ENCODE measurements at regions not wholly inside any gene's neighbourhood (a gene's known extent, or its start where the extent isn't known, plus 50 kb on each side); places are given as distances from the start of the nearest gene placed in this dataset.

DNA sequence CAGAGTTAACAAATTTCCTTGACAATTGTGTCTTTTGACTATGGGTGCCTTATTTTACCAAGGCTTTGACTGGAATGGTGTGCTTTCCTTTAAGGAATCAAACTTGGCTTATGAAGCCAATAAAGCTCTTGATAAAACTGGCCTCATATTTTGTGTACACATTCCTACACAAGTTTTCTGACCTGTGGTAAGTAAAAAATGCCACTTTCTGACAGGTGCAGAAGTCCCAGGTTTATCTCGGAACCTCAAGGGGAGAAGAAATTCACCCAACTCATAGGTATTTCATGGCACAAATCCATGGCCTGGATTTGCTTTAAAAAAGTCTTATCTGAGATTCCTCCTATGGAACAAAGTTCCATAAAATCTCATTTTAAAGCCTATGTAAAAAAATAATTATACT, 880.6 kb upstream of the LRATD1 start:
- no peak for DNase-seq
- Mint-ChIP-seq H3K9me3 (peaks cover 35% of the 10 kb centered on the region), H3K36me3 (ENCODE audit: low read depth) (no peaks in the 10 kb centered on the region), H3K27ac (no peak overlapping the region), H3K4me3 (no peak overlapping the region), H3K4me1 (ENCODE audit: low read depth) (no peaks in the 10 kb centered on the region), H3K27me3 (ENCODE audit: insufficient read depth) (no peaks in the 10 kb centered on the region)
- TF ChIP-seq, protein P1, sequence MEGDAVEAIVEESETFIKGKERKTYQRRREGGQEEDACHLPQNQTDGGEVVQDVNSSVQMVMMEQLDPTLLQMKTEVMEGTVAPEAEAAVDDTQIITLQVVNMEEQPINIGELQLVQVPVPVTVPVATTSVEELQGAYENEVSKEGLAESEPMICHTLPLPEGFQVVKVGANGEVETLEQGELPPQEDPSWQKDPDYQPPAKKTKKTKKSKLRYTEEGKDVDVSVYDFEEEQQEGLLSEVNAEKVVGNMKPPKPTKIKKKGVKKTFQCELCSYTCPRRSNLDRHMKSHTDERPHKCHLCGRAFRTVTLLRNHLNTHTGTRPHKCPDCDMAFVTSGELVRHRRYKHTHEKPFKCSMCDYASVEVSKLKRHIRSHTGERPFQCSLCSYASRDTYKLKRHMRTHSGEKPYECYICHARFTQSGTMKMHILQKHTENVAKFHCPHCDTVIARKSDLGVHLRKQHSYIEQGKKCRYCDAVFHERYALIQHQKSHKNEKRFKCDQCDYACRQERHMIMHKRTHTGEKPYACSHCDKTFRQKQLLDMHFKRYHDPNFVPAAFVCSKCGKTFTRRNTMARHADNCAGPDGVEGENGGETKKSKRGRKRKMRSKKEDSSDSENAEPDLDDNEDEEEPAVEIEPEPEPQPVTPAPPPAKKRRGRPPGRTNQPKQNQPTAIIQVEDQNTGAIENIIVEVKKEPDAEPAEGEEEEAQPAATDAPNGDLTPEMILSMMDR (IDR thresholded peaks at IDR 0.05), result no peak

DNA sequence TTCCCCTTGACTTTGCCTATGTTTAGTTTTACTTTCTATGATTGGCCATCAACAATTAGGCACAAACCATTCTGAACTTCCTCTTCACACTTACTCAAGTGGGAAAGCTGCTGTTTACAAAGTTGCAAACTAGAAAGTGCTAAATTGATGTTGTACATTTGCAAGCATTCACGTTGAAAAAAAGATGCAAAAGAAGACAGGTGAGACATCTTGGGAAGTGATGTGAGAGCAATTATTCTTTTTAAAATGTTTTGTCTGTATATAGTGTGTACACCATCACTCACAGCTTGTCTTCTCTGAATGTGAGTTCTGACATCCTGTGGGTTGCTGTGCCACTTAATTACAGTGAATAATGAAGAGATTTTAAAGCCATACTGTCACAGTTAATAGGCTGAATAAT, 874.1 kb upstream of the LRATD1 start:
- Mint-ChIP-seq H3K27ac (no peak overlapping the region), H3K9me3 (peaks cover 32% of the 10 kb centered on the region), H3K4me1 (ENCODE audit: low read depth) (no peaks in the 10 kb centered on the region), H3K4me3 (no peak overlapping the region), H3K27me3 (ENCODE audit: insufficient read depth) (no peaks in the 10 kb centered on the region), H3K36me3 (ENCODE audit: low read depth) (peaks cover 6% of the 10 kb centered on the region)
- DNase-seq, result no peak
- TF ChIP-seq, protein P1 (IDR thresholded peaks at IDR 0.05), result no peak

DNA sequence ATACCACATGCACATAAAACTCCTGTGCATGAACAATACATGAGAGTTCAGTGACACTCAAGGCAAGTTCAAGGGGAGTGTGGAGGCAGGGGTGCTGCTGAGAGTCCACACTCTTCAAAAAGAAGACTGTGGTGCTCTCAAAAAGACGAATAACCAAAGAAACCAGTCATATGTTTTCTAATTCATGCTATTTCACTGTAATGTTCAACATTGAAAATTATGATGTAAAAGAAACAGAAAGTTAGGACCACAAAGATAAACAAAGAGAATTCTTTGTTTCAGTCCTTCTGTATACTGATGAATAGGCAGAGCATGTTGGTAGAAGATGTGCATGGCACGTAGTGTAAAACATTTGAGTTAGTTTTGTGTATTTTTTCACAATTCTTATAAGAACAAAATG, 864.2 kb upstream of the LRATD1 start:
- H3K9me3 Mint-ChIP-seq, result peaks cover 35% of the 10 kb centered on the region
- no peaks in the 10 kb centered on the region for H3K4me1 Mint-ChIP-seq (ENCODE audit: low read depth)
- no peaks in the 10 kb centered on the region for H3K27me3 Mint-ChIP-seq (ENCODE audit: insufficient read depth)
- H3K27ac Mint-ChIP-seq, result no peak overlapping the region
- TF ChIP-seq, protein P1 (IDR thresholded peaks at IDR 0.05), result no peak
- DNase-seq, result no peak
- no peak overlapping the region for H3K4me3 Mint-ChIP-seq
- no peaks in the 10 kb centered on the region for H3K36me3 Mint-ChIP-seq (ENCODE audit: low read depth)

DNA sequence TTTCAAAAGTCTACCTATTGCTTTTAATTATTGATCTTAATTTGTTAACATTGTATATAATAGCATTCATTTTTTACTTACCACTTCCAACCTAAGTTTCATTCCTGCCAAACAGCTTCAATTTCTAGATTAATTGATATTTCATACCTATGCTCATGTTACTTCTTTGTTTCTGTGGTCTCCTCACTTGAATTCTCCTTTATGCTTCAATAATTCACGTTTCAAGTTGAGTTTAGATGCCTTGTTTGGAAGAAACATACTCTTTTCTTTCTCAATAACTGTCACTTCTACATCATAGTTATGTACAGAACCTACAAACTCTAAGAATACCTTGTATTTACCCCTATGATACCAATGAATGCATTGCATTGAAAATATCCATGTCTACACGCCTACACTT, 862.2 kb upstream of the LRATD1 start:
- Mint-ChIP-seq H3K27ac (no peak overlapping the region), H3K27me3 (ENCODE audit: insufficient read depth) (no peaks in the 10 kb centered on the region), H3K4me3 (no peak overlapping the region), H3K9me3 (peaks cover 40% of the 10 kb centered on the region), H3K36me3 (ENCODE audit: low read depth) (no peaks in the 10 kb centered on the region), H3K4me1 (ENCODE audit: low read depth) (no peaks in the 10 kb centered on the region)
- no peak for DNase-seq
- TF ChIP-seq, protein P1 (IDR thresholded peaks at IDR 0.05), result no peak

DNA sequence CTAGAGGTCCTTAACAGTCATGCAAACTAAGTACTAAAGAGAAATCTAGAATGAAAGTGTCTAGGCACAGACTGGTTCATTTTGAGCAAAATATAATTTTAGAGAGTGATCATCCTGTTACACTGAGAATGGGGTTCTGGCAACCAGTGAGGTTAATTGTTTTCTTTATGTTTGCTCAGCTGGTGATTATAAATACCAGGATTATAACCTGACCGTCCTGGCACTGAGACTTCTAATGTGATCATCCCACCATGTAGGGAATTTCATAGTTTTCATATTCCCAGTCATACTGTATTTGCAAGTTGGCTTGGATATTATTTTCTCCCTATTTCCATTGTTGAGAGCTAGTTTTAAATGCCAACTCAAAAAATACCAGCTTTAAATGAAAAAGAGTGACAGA, 852.5 kb upstream of the LRATD1 start:
- H3K27ac Mint-ChIP-seq, result no peak overlapping the region
- H3K27me3 Mint-ChIP-seq (ENCODE audit: insufficient read depth), result no peaks in the 10 kb centered on the region
- H3K9me3 Mint-ChIP-seq, result peaks cover 32% of the 10 kb centered on the region
- no peak overlapping the region for H3K4me3 Mint-ChIP-seq
- TF ChIP-seq, protein P1 (IDR thresholded peaks at IDR 0.05), result no peak
- DNase-seq, result no peak
- H3K4me1 Mint-ChIP-seq (ENCODE audit: low read depth), result no peaks in the 10 kb centered on the region
- H3K36me3 Mint-ChIP-seq (ENCODE audit: low read depth), result no peaks in the 10 kb centered on the region

DNA sequence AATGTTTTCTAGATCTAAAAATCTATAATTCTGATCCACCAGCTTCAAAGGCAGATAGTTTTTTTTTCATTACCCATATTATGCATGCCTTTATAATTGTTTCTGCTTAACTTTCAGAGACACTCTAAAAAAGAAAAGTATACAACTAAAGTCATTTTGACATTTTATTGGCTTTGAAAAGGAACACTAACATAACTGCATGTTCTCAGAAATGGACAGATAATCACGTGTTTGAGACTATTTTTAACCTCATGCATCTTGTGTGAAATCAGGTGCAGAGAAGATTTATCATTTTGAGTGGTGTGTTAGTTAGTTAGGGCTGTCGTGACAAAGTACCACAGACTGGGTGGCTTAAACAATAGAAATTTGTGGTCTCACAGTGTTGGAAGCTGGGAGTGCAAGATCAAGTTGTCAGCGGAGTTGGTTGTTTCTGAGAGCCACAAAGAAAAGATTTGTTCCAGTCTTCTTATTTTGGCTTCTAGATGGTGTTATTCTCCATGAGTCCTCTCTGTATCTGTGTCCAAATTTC, 841.4 kb upstream of the LRATD1 start:
- no peak for DNase-seq
- Mint-ChIP-seq H3K4me1 (ENCODE audit: low read depth) (no peaks in the 10 kb centered on the region), H3K27ac (no peak overlapping the region), H3K4me3 (no peak overlapping the region), H3K9me3 (peaks cover 36% of the 10 kb centered on the region), H3K36me3 (ENCODE audit: low read depth) (no peaks in the 10 kb centered on the region; the same call in 1 of the 2 replicates), H3K27me3 (ENCODE audit: insufficient read depth) (no peaks in the 10 kb centered on the region)
- TF ChIP-seq, protein P1 (IDR thresholded peaks at IDR 0.05), result no peak
